IgD-negative memory B cell (primary cell): ENCODE measurements at regions not wholly inside any gene's neighbourhood (a gene's known extent, or its start where the extent isn't known, plus 50 kb on each side); places are given as distances from the start of the nearest gene placed in this dataset.

Experiments
- H3K27ac Mint-ChIP-seq, 3 donors: one replicate each; pipeline ENCODE4 v1.8.0; 2020 to 2022; ENCODE audit warnings: mild to moderate bottlenecking in 3 of 3, mixed read lengths in 3 of 3, moderate library complexity in 1 of 3
- H3K27me3 Mint-ChIP-seq: one replicate; pipeline ENCODE4 v1.8.0; 2021; ENCODE audit warnings: mixed read lengths
- H3K36me3 Mint-ChIP-seq: one replicate; pipeline ENCODE4 v1.8.0; 2020; ENCODE audit warnings: mild to moderate bottlenecking, mixed read lengths
- H3K4me1 Mint-ChIP-seq, 3 donors: one replicate each; pipeline ENCODE4 v1.8.0; 2020 to 2022; ENCODE audit warnings: mixed read lengths in 3 of 3, mild to moderate bottlenecking in 1 of 3
- H3K4me3 Mint-ChIP-seq, 4 donors: one replicate each; pipeline ENCODE4 v1.8.0; 2020 to 2022; ENCODE audit warnings: mild to moderate bottlenecking in 4 of 4, mixed read lengths in 4 of 4, moderate library complexity in 3 of 4
- H3K9me3 Mint-ChIP-seq, 3 donors: one replicate each; pipeline ENCODE4 v1.8.0; 2020 to 2021; ENCODE audit warnings: mixed read lengths in 3 of 3, mild to moderate bottlenecking in 1 of 3

DNA sequence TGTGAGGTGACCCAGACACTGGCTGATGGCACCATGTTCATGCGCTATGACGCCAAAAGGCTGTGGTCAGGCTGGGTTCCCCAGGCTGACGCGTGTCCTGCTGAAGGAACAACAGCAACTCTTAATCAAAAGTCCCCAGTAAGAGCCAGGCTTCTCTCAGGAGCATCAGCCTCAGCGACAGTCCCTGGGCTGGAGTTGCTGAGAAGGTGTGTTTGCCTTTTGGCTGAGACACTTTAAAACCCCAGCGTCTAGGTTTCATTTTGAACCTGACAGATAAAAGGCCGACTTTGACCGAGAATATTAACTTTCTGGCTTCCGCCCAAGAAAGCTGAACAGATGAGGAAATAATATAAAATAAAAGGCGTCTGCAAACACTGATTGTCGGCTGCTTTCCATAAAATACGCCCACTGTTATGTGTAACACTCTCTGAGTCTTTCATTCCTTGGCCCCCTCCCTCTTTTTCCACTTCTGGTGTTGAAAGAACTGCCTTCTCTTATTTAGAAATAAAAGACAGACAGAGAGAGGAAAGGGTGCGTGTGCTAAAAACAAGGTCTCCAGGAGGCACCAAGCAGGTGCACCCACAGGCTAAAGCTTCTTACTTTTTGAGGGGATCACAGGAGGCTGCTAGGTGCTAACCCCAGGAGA lies 373.6 kb downstream of the MID1IP1 start:
- Mint-ChIP-seq H3K9me3 (no peaks in the 10 kb centered on the region), H3K4me1 (no peaks in the 10 kb centered on the region), H3K36me3 (no peaks in the 10 kb centered on the region), H3K27me3 (peaks cover 15% of the 10 kb centered on the region), H3K4me3 (no peak overlapping the region), H3K27ac (no peak overlapping the region)

DNA sequence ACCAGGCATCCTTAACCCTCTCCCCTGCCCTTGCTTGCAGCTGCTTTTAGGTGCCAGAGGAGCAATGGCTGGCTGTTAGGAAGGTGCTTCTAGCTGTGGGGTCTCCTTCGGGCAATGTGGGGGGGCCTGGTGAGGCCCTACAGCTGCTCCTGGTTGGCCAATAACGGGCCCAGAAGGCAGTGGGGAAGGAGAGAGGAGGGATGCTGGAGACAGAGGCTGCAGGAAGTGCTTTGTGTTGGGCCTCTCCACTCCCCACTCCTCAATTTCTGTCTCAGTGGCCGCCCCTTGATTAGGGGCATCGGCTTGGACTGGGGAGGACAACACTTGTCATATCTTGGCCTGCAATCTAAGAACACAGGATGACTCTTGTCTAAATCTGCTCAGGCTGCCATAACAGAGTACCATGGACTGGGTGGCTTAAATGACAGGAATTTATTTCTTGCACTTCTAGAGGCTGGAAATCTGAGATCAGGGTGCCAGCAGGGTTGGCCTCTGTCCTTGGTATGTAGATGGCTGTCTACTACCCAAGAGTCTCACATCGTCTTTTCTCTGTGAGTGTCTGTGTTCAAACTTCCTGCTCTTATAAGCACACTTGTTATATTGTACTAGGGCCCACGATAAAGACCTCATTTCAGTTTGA lies 374.3 kb downstream of the MID1IP1 start:
- Mint-ChIP-seq H3K36me3 (no peaks in the 10 kb centered on the region), H3K27ac (no peak overlapping the region), H3K27me3 (peaks cover 15% of the 10 kb centered on the region), H3K4me3 (no peak overlapping the region), H3K9me3 (no peaks in the 10 kb centered on the region), H3K4me1 (no peaks in the 10 kb centered on the region)

DNA sequence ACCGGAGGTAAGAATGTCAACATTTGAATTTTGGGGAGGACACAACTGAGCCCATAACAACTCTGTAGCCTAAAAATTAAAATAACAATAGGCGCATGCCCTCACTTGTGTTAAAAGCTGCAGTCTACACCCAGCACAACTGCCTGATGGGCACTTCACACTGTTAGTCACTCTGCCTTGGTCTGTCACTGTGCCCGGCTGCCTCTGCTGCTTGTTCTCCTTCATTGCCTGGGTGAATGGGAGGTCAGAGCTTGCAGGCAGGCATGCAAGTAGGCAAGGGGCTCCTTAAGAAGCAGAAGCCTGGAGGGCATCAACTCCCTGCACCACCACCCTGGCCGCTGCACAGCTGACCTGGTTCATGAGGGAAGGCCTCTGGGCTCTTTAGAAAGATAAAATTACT lies 374.8 kb downstream of the MID1IP1 start:
- Mint-ChIP-seq H3K4me1 (no peaks in the 10 kb centered on the region), H3K9me3 (no peaks in the 10 kb centered on the region), H3K27ac (no peak overlapping the region), H3K27me3 (peaks cover 15% of the 10 kb centered on the region), H3K36me3 (no peaks in the 10 kb centered on the region), H3K4me3 (no peak overlapping the region)

DNA sequence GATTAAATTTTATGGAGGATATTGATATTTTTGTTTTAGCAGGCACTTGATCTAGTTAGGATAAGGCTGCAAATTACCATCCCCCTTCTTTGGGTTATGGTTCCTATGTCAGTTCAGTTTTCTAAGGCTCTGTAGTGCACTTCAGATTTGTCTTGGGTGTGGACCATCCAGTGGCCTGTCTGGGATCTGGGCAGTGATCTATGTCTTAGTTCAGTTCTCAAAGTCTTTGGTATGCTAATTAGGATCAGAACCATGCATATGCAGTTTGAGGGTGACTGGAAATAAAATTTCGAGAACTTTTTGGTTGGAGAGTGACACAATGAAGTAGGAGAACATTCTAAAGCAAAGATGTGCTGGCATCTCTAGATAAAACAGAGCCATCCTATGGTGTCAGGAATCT lies 388.2 kb downstream of the MID1IP1 start:
- H3K27me3 Mint-ChIP-seq, result peaks cover 21% of the 10 kb centered on the region
- no peaks in the 10 kb centered on the region for H3K4me1 Mint-ChIP-seq
- H3K27ac Mint-ChIP-seq, result no peak overlapping the region
- peaks cover 0 to 3% (median 0%) of the 10 kb centered on the region in 3 donors for H3K9me3 Mint-ChIP-seq
- no peak overlapping the region for H3K4me3 Mint-ChIP-seq
- H3K36me3 Mint-ChIP-seq, result peaks cover 3% of the 10 kb centered on the region

DNA sequence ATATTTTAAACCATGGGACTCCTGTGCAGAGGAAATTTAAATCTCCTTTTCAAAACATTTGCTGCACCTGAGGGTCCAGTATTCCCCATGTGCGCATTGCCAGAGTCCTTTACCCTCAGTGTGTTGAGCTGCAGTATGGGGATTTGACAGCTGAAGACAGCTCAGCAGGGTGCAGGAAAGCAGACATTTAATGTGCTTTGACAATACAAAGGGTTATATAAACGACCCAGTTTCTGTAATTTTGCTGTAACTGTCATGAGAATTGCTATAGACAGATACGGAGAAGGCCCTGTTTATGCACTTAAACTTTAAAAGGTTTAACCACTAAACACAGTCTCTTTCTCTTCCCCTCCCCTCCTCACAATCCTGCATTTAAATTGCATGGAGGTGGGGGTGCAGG lies 393.4 kb downstream of the MID1IP1 start:
- Mint-ChIP-seq H3K27me3 (peaks cover 32% of the 10 kb centered on the region), H3K27ac (no peak overlapping the region), H3K36me3 (peaks cover 3% of the 10 kb centered on the region), H3K9me3 (no peaks in the 10 kb centered on the region), H3K4me3 (no peak overlapping the region), H3K4me1 (peaks cover 0 to 15% (median 8%) of the 10 kb centered on the region in 3 donors)

DNA sequence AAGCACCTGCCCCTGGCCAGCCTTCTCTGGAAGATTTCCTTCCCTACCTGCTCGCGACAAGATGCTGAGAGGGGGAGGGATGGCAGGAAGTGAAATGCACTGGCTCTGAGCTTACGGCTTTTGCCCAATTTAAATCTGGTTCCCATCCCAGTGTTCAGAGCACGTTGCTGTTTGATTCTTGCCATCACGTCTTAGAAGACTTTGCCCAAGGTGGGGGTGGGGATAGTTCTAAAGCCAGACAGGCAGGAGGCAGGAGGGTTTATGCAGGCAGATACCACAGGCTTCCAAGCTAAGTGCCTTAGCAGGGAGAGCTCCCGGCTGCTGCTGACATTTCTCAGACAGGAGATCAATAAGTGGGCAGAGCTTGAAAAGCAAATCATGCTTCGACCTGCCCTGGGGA lies 393.9 kb downstream of the MID1IP1 start:
- Mint-ChIP-seq H3K27me3 (peaks cover 32% of the 10 kb centered on the region), H3K9me3 (no peaks in the 10 kb centered on the region), H3K4me1 (peaks cover 0 to 15% (median 8%) of the 10 kb centered on the region in 3 donors), H3K4me3 (no peak overlapping the region), H3K36me3 (peaks cover 3% of the 10 kb centered on the region), H3K27ac (peak overlapping the region in 1 of 3 donors; percentile 16)

DNA sequence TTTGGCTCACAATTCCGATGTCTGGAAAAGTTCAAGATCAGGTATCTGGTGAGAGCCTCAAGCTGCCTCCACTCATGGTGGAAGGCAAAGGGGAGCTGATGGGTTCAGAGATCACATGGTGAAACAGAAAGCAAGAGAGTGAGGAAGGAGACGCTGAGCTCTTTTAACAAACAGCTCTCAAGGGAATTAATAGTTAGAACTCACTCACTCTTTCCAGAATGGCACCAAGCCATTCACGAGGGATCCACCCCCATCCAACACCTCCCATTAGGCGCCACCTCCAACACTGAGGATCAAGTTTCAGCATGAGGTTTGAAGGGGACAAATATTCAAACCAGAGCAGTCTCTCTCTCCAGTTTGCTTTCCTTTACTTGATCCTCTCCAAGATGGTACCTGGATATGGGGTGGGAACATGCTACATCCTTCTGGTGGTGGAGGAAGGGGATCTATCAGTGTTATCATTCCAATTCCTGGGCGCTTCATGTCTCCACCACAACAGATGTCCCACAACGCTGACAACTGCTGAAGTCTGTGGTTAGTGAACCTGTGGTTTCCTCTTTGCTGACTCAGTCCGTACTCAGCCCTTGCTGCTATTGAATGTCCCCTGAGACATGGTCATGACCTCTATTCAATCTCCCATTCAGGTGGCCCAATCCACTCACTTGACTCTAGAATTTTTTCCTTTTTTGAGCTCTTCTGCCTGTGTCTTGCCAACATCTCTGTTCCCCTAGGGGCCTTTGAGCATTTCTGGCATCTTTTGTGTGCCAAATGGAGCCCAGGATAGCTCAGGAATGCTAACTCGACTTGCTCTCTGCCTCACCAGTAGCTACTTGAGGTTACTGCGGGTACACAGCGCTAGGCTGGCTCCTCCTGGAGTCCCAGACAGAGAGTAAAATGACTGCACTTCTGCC lies 395.2 kb downstream of the MID1IP1 start:
- Mint-ChIP-seq H3K4me3 (peak overlapping the region; percentile 2 to 51 (median 21)), H3K27ac (peak overlapping the region in 2 of 3 donors; percentile 33 to 53), H3K4me1 (peaks cover 0 to 15% (median 8%) of the 10 kb centered on the region in 3 donors), H3K27me3 (peaks cover 24% of the 10 kb centered on the region), H3K9me3 (no peaks in the 10 kb centered on the region), H3K36me3 (peaks cover 3% of the 10 kb centered on the region)

DNA sequence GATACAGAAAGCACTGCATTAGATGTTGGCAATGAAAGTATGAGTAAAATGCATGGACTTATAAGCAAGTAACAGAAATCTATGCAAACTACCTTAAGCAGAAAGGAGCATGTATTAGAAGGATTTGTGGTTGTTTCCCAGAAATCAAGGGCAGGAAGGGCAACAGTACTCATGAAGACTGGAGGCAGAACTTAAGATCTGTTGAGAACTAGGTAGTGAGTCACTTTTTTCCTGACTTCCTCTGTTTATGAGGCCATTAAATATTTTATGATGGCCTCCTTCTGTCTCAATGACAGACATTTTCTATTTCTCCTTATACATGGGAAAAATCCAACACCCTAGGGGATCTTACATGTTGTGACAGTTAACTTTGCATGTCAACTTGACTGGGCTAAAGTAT lies 398.2 kb downstream of the MID1IP1 start:
- Mint-ChIP-seq H3K9me3 (no peaks in the 10 kb centered on the region), H3K36me3 (no peaks in the 10 kb centered on the region), H3K27ac (no peak overlapping the region), H3K4me1 (peaks cover 0 to 15% (median 8%) of the 10 kb centered on the region in 3 donors), H3K4me3 (no peak overlapping the region), H3K27me3 (peaks cover 24% of the 10 kb centered on the region)

DNA sequence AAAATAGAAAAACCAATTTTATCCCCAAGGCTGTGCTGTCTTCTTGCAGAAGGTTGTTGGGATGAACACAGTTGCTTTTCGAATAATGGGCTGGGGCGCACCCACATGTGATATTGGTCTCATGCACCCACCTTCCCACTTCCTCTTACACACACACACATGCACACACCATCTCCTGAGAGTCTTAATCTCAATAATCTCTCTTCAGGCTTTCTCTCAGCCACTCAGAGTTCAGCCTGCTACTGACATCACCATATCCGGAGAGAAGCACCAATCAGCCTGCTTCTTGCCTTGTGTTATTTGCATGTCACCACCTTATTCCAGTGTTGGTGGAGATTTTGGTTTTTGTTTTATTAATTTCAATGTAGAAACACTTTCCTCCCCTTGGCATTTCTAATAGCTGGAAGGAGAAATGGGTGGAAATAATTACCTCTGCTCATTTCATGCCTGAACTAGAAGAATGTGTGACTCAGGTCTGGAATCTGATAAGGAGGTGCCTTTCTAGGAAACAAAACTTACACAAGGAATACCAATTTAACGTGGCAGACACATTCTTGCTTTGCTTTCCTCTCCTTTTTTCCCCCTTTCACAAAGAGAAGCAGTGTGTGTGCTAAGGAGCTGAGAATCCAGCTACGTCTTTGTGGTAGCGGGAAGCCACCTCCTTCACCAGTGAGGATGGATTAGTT lies 400.2 kb downstream of the MID1IP1 start:
- Mint-ChIP-seq H3K9me3 (no peaks in the 10 kb centered on the region), H3K27ac (peak overlapping the region in 1 of 3 donors; percentile 82), H3K4me1 (peaks cover 0 to 6% (median under 1%) of the 10 kb centered on the region in 3 donors), H3K4me3 (no peak overlapping the region), H3K36me3 (peaks cover 1% of the 10 kb centered on the region), H3K27me3 (peaks cover 25% of the 10 kb centered on the region)

DNA sequence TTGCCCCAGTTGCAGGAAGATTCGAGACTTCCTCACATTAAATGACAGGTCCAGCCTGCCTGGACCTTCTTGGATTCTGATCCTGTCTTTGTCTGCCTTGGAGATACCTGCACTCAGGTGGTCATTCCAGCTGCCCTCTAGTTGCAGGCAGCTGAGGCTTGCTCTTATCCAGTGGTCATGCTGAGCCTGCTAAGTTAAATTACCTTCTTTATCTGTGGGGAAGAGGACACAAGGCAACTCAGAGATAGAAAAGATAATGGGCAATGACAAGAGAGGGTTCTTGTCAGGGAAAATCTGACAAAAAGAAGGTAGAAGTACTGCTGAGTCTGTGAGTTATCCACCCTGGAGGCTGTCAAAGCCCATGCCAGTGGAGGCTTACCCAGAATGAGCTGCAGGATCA lies 401.4 kb downstream of the MID1IP1 start:
- H3K27me3 Mint-ChIP-seq, result peaks cover 20% of the 10 kb centered on the region
- no peaks in the 10 kb centered on the region for H3K4me1 Mint-ChIP-seq
- no peak overlapping the region for H3K4me3 Mint-ChIP-seq
- peak overlapping the region in 1 of 3 donors; percentile 26 for H3K27ac Mint-ChIP-seq
- H3K9me3 Mint-ChIP-seq, result no peaks in the 10 kb centered on the region
- peaks cover 1% of the 10 kb centered on the region for H3K36me3 Mint-ChIP-seq

DNA sequence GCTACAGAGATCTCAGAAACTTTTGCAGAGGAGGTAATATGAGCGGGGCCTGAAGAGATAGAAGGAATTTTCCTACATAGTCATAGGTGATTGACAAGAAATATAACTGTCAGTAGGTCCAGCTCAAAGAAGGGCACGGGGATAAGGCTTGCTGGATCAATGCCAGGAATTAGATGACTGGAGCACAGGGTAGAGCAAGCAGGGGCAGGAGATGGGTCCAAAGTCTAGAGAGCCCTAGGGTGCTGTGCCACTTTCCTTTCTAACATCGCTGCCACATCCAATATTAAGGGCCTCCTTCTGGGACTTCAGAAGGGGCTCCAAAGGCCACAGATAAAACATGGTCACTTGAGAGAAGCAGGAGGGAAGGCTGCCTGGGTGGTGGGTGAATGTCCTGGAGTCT lies 402.2 kb downstream of the MID1IP1 start:
- Mint-ChIP-seq H3K4me1 (no peaks in the 10 kb centered on the region), H3K27ac (peak overlapping the region in 1 of 3 donors; percentile 26), H3K9me3 (no peaks in the 10 kb centered on the region)

DNA sequence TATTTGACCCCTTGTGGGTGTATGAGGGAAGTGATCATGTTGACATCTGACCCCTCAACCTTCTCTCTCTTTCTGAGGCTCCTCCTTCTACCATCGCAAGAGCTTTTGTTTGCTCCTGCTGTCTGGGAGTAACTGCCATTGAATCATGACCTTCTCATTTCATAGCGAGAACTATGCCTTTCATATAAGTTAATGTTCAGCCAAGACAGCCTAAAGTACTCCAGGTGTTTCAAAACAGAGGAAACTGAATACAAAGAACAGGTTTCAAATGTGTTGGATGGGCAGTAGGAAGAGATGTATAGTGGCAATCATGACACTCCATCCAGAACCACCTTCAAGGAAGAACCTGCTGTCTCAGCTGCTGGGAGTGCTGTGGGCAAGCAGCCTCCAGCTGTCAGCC lies 403.1 kb downstream of the MID1IP1 start:
- H3K4me1 Mint-ChIP-seq, result no peaks in the 10 kb centered on the region
- H3K4me3 Mint-ChIP-seq, result no peak overlapping the region

More for the DNA sequence above, 402.2 kb downstream of the MID1IP1 start:
- peaks cover 16% of the 10 kb centered on the region for H3K27me3 Mint-ChIP-seq
- H3K36me3 Mint-ChIP-seq, result peaks cover 1% of the 10 kb centered on the region
- no peak overlapping the region for H3K4me3 Mint-ChIP-seq

DNA sequence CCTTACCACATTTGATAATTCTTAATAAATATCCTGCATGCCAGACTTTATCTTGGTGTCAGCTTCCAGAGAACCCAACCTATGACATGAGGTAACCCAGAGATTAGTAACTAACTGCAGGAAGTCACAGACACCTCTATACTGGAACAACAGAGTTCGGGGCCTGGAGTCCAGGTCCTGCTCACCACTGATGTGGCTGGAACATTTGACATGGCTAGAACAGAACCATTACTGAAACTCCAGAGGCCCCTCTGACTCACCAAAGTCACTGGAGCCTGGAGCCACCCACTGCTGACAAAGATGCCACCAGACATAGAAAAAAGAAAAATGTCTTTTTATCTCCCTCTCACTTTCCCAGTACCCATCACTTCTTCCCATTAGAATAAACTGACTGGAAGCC lies 403.7 kb downstream of the MID1IP1 start:
- Mint-ChIP-seq H3K4me1 (no peaks in the 10 kb centered on the region), H3K27me3 (peaks cover 20% of the 10 kb centered on the region), H3K9me3 (peaks cover 0 to under 1% (median 0%) of the 10 kb centered on the region in 3 donors), H3K4me3 (no peak overlapping the region), H3K27ac (no peak overlapping the region), H3K36me3 (peaks cover 1% of the 10 kb centered on the region)

More for the DNA sequence above, 403.1 kb downstream of the MID1IP1 start:
- H3K36me3 Mint-ChIP-seq, result peaks cover 1% of the 10 kb centered on the region
- H3K27me3 Mint-ChIP-seq, result peaks cover 18% of the 10 kb centered on the region
- no peak overlapping the region for H3K27ac Mint-ChIP-seq
- no peaks in the 10 kb centered on the region for H3K9me3 Mint-ChIP-seq

DNA sequence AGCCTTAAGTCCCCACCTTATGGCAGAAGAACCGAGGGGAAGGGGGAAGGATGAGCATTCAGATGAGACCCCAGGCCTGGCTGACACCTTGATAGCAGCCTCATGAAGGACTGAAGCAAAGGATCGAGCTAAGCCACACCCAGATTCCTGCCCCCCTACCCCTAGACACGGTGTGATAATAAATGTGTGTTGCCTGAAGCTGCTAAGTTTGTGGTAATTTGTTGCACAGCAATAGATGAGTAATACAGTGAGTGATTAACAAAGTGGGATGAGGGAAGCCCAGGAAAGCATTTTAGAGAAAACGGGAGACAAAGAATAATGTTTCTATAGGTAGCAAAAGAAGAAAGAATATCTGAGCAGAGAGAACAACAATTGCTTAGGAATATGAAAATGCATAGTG lies 404.2 kb downstream of the MID1IP1 start:
- Mint-ChIP-seq H3K4me1 (no peaks in the 10 kb centered on the region), H3K36me3 (peaks cover 1% of the 10 kb centered on the region), H3K4me3 (no peak overlapping the region), H3K9me3 (peaks cover 0 to 2% (median 0%) of the 10 kb centered on the region in 3 donors), H3K27me3 (peaks cover 20% of the 10 kb centered on the region), H3K27ac (no peak overlapping the region)
